NCI-H2227 (cell line): ENCODE measurements at regions not wholly inside any gene's neighbourhood (a gene's known extent, or its start where the extent isn't known, plus 50 kb on each side); places are given as distances from the start of the nearest gene placed in this dataset.

Source experiments
- DNase-seq: peaks from one replicate; lab custom pipeline; 2025; ENCODE audit not compliant: unreplicated experiment; lab: John Stamatoyannopoulos, UW

DNA sequence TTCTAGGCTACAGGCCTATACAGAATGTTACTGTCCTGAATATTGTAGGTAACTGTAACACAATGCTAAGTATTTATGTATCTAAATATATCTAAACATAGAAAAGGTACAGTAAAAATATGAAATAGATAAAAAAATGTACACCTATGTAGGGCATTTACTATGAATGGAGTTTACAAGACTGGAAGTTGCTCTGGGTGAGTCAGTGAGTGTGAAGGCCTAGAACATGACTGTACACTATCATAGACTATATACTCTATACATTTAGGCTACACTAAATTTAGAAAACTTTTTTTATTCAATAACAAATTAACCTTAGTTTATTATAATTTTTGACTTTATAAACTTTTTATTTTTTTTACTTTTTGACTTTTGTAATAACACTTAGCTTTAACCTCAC is 136.9 kb downstream of the DUSP10 start:
- no peak for DNase-seq

GRCh38 chr1:221605569-221605968 is 136.3 kb downstream of the DUSP10 start:
- no peak for DNase-seq

DNA sequence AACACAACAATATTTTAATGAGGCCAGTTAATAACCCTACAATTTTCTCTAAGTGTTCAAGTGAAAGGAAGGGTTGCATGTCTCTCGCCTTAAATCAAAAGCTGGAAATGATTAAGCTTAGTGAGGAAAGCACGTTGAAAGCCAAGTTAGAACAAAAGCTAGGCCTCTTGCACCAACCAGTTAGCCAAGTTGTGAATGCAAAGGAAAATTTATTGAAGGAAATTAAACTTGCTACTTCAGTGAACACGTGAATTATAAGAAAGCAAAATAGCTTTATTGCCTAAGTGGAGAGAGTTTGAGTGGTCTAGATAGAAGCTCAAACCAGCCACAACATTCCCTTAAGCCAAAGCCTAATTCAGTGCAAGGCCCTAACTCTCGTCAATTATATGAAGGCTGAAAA is 135.6 kb downstream of the DUSP10 start:
- no peak for DNase-seq

- no peak for DNase-seq
Observed at GRCh38 chr1:221608835-221609320, 133.0 kb downstream of the DUSP10 start.

- no peak for DNase-seq
Observed at GRCh38 chr1:221611656-221612046, 130.2 kb downstream of the DUSP10 start.

- no peak for DNase-seq
Observed at GRCh38 chr1:221612047-221612777, 129.7 kb downstream of the DUSP10 start.

- DNase-seq = no peak
Observed at GRCh38 chr1:221620437-221621384, 121.2 kb downstream of the DUSP10 start.

- DNase-seq = no peak
Observed at GRCh38 chr1:221621683-221622082, 120.2 kb downstream of the DUSP10 start.

GRCh38 chr1:221622389-221622788 is 119.5 kb downstream of the DUSP10 start:
- no peak for DNase-seq

DNA sequence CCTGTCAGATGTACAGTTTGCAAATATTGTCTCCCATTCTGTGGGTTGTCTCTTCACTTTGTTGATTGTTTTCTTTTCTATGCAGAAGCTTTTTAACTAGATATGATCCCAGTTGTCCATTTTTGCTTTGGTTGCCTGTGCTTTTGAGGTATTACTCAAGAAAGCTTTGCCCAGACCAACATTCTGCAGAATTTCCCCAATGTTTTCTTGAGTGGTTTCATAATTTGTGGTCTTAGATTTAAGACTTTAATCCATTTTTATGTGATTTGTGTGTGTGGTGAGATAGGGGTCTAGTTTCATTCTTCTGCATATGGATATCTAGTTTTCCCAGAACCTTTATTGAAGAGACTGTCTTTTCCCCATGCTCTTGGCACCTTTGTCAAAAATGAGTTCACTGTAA is 116.9 kb downstream of the DUSP10 start:
- DNase-seq = no peak

- DNase-seq = no peak
Observed at GRCh38 chr1:221626041-221626440, 115.8 kb downstream of the DUSP10 start.

DNA sequence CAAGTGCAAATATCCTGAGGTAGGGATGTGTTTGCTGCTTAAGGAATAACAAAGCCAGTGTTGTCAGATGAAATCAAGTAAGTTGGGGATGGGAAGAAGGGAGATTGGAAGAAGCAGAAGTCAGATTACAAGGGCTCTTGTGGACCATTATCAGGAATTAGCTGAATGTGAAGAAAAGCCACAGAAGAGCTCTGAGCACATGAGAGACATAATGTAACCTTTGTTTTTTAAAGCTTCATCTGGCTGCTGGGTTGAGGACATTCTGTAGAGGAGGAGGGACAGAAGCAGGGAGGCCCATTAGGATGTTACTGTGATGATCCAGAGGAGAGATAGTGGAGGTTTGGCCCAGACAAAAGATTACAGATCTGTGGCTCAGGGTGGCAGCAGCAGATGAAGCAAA is 111.7 kb downstream of the DUSP10 start:
- DNase-seq = no peak

GRCh38 chr1:221631556-221631955 is 110.3 kb downstream of the DUSP10 start:
- no peak for DNase-seq

DNA sequence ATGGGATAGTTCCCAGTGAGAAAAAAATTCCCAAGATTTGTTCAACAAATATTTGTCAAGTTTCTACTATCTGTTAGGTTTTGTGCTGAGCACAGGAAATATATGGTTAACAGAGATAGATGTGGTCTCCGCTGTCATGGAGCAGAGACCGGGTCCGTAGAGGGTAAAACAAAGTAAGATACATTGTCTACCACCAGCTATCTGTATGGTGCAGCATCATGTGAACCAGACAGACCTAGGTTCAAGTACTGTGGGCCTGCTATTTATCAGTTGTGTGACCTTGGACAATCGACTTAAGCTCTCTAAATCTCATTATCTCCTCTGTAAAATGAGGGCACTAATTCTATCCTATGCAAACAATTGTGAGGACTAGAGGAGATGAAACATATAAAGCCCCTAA is 109.8 kb downstream of the DUSP10 start:
- DNase-seq = no peak

GRCh38 chr1:221633841-221634409 is 108.0 kb downstream of the DUSP10 start:
- DNase-seq = no peak

- DNase-seq = no peak
Observed at GRCh38 chr1:221634606-221635005, 107.3 kb downstream of the DUSP10 start.

DNA sequence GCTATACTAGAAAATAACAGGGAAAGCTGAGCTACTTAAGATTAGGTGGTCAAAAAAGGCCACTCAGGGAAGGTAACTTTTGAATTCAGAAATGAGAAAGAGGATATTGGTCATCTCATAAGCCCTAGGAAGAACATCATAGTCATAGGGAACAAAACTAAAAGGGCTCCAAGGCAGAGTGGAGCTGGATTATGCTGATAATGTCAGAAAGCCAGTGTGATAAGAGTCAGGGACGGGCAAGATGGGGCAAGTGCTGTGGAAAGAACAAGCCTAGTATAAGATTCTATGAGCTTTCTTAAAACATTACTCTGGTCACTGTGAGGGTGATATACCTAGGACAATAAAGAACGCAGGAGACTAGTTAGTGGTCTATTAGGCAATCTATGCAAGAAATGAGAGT is 106.6 kb downstream of the DUSP10 start:
- no peak for DNase-seq

DNA sequence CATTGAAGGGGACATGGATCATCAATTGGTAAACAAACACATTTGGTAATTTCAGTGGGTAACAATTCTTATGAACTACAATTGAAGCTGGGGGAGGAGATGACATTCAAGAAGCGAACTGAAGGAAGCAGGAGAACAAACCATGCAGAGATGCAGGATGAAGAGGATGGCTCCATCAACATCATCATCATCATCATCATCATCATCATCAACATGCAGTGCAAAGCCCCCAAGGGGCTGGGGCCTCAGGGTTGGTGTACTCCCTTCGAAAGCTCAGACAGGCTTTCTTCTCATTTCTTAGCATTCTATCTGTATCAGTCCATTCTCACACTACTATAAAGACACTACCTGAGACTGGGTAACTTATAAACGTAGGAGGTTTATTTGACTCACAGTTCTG is 105.8 kb downstream of the DUSP10 start:
- DNase-seq = no peak

DNA sequence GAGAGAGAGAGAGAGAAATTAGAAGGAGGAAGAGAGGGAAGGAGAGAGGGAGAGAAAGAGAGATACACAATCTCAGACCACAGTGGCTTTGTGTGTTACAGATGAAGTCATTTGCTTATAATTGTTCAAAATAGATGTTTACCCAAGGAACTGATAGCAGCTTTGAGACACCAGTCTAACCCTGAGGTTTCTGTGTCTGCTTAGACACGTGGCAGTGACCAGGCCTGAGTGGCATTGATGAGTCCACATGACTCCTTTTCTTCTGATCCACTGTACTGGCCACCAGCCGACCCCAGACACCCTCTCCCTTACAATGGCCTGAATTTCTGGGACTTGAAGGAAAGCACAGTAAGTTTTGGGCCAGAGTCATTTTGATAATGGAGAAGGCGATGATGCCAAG is 104.9 kb downstream of the DUSP10 start:
- DNase-seq = no peak

DNA sequence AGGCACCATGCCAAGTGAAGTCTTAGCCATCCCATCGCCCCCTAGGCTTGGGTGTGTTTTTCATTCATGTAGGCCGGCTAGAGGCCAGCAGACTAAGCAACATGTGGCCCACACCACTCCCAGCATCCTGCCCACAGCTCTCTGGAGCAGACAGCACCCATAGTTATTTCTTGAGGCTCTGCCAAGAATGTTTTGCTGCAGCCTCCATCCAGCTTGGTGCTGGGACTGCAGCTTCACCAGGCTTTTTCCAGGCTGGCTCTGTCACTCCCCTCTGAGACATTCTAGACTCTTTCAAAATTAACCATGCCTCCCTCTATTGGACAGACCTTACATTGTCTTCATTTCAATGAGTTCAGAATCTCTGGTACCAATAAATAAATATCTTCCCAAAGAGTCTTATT is 104.2 kb downstream of the DUSP10 start:
- no peak for DNase-seq

DNA sequence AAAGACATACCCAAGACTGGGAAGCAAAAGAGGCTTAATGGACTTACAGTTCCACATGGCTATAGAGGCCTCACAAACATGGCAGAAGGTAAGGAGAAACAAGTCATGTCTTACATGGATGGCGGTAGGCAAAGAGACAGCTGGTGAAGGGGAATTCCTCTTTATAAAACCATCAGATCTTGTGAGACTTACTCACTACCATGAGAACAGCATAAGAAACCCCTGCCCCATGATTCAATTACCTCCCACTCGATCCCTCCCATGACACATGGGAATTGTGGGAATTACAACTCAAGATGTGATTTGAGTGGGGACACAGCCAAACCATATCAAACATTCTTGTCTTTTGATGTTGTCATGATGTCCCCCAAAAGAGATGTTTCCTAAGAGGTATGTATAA is 103.3 kb downstream of the DUSP10 start:
- no peak for DNase-seq

DNA sequence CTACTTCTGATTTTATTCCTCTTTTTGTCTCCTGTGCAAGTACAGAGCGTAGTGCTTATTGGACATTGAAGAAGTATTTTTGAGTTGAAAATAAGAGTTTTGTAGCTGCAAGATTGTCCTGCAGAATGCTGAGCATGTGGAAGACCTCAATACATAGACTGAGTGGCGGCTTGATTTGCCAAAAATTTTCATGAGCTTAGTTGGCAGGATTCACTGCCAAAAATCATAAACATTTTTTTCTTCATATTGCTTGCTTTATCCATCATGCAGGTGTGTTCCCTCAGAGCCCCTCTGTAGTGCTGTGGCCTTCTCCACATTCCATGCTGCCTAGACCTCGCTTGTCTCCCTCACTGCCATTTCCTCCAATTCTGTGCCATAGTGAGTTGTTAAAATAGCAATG is 100.1 kb downstream of the DUSP10 start:
- DNase-seq = no peak
